PC-3 (cell line): ENCODE measurements at regions not wholly inside any gene's neighbourhood (a gene's known extent, or its start where the extent isn't known, plus 50 kb on each side); places are given as distances from the start of the nearest gene placed in this dataset.

Source experiments
- ATAC-seq: fragments of 200-7000 bp; cut with Tn5 transposase; 2 replicates; pipeline ENCODE4 v1.9.1; 2020; ENCODE audit warnings: mild to moderate bottlenecking, moderate library complexity
- BruUV-seq: library from RNA; stranded (reverse); fragments of 400-500 nt; replicated peaks from 2 replicates; lab custom pipeline; 2021; lab: Mats Ljungman, UMichigan
- CTCF ChIA-PET: fragments of 300-600 bp; sonication (Branson Sonifier 250); formaldehyde crosslinking; loops from one replicate; lab custom pipeline; 2022; ENCODE audit warnings: antibody characterized with exemption; lab: Charles Lee
- POLR2A ChIA-PET: fragments of 300-600 bp; sonication (Branson Sonifier 250); formaldehyde crosslinking; loops from one replicate; lab custom pipeline; 2022; ENCODE audit warnings: antibody characterized with exemption; ENCODE audit not compliant: unreplicated experiment; lab: Charles Lee
- DNase-seq: peaks from one replicate; pipeline ENCODE4 v3.0.0-alpha.2; 2015
- H2AFZ ChIP-seq: fragments of 300-600 bp; sonication (generic); 2 replicates; pipeline ENCODE4 v1.6.0; 2016; ENCODE audit warnings: antibody characterized with exemption, low read length
- H3F3A ChIP-seq: fragments of 300-600 bp; sonication (generic); one replicate; pipeline ENCODE4 v1.6.0; 2017; ENCODE audit warnings: antibody characterized with exemption, low read length, control low read depth, mild to moderate bottlenecking; ENCODE audit not compliant: unreplicated experiment
- H3K27ac ChIP-seq: fragments of 300-600 bp; sonication (generic); 2 replicates; pipeline ENCODE4 v1.5.1; 2016; ENCODE audit warnings: mild to moderate bottlenecking, low read length
- H3K27me3 ChIP-seq: fragments of 300-600 bp; sonication (generic); 2 replicates; pipeline ENCODE4 v1.6.1; 2016; ENCODE audit warnings: low read length, mixed read lengths
- H3K36me3 ChIP-seq: fragments of 300-600 bp; sonication (generic); 2 replicates; pipeline ENCODE4 v1.6.1; 2016; ENCODE audit warnings: low read depth, mixed run types, low read length, mixed read lengths
- H3K4me1 ChIP-seq: fragments of 300-600 bp; sonication (generic); 2 replicates; pipeline ENCODE4 v1.5.1; 2016; ENCODE audit warnings: low read length; ENCODE audit not compliant: insufficient read depth
- H3K4me2 ChIP-seq: fragments of 300-600 bp; sonication (generic); 2 replicates; pipeline ENCODE4 v1.6.0; 2016; ENCODE audit warnings: low read length
- H3K4me3 ChIP-seq: fragments of 300-600 bp; sonication (generic); 2 replicates; pipeline ENCODE4 v1.5.1; 2016; ENCODE audit warnings: mild to moderate bottlenecking, low read length, mixed read lengths
- H3K79me2 ChIP-seq: fragments of 300-600 bp; sonication (generic); 2 replicates; pipeline ENCODE4 v1.6.1; 2017; ENCODE audit warnings: low read length, mixed read lengths
- H3K9ac ChIP-seq: fragments of 300-600 bp; sonication (generic); 2 replicates; pipeline ENCODE4 v1.6.0; 2016; ENCODE audit warnings: mild to moderate bottlenecking, low read length
- H3K9me2 ChIP-seq: fragments of 300-600 bp; sonication (generic); replicated peaks from 2 replicates; pipeline ENCODE4 v1.6.1; 2016; ENCODE audit warnings: mixed run types, low read length, mixed read lengths
- H3K9me3 ChIP-seq: fragments of 300-600 bp; sonication (generic); 2 replicates; pipeline ENCODE4 v1.6.1; 2016; ENCODE audit warnings: low read length, mixed read lengths
- H4K20me1 ChIP-seq: fragments of 300-600 bp; sonication (generic); 2 replicates; pipeline ENCODE4 v1.6.1; 2016; ENCODE audit warnings: low read length, mixed read lengths
- CTCF ChIP-seq: fragments of 300-600 bp; sonication (generic); conservative IDR thresholded peaks from 2 replicates; pipeline ENCODE4 v1.5.1; 2017; ENCODE audit warnings: antibody characterized with exemption, low read depth, mild to moderate bottlenecking, low read length
- EZH2 ChIP-seq: fragments of 300-600 bp; sonication (generic); IDR thresholded peaks from one replicate; pipeline ENCODE4 v1.6.1; 2017; ENCODE audit warnings: antibody characterized with exemption, mild to moderate bottlenecking, low read length; ENCODE audit not compliant: unreplicated experiment
- EZH2phosphoT487 ChIP-seq: fragments of 300-600 bp; sonication (generic); IDR thresholded peaks from 2 replicates; pipeline ENCODE4 v1.6.1; 2018; ENCODE audit warnings: mild to moderate bottlenecking, antibody characterized with exemption, low read length, borderline replicate concordance
- intact Hi-C: fragments of 100-400 bp; cut with micrococcal nuclease; formaldehyde crosslinking; loops from 2 replicates; pipeline ENCODE4 v1.9.0; 2023

DNA sequence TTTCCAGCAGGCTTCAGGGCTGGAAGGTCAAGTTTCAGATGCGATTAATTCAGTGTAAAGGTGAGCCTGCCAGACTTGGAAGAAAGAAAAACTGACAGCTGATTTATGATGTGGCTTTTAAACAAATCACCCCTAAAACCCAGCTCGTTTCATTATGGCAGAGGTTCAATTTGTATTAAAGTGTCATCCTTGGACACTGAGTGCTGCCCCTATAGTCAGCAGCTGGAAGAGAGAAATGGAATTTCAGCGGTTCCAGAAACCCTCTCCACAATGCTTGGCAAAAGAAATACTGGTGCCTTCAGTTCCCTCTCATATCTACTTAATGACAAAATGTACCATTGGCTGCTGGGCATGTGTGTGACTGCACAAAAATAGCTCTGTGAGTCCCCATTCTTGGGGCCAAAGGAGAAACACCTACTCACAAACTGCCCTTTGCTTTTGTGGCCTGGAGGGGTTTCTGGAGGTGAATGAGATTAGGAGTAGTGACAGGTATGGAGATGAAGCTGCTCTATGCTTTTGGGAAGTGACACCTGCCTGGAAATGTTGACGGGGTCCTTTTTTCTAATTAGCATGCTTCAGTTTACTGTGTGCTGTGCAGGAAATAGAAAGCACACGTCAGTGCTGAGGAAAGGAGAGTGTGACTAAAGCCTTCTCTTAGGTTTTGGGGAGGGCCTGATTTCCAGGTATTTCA lies 95.1 kb upstream of the TSPAN2 start:
- TF ChIP-seq EZH2 (no peak), CTCF (no peak; the same call in 1 of the 2 replicates), EZH2phosphoT487 (no peak)
- intact Hi-C loops = no loop called here
- H3K27ac ChIP-seq = no peak overlapping the region
- DNase-seq = peak; percentile 43
- peaks cover 47% of the 10 kb centered on the region for H3K4me1 ChIP-seq
- no peaks in the 10 kb centered on the region for H4K20me1 ChIP-seq
- no peaks in the 10 kb centered on the region for H3K9me2 ChIP-seq
- BruUV-seq = no TSS peak
- no peaks in the 10 kb centered on the region for H3K36me3 ChIP-seq
- ChIA-PET CTCF (no interaction called here), POLR2A (no interaction called here)
- ATAC-seq = no peak
- H3K9me3 ChIP-seq = no peaks in the 10 kb centered on the region
- no peaks in the 10 kb centered on the region for H3F3A ChIP-seq
- no peak overlapping the region for H3K9ac ChIP-seq
- no peaks in the 10 kb centered on the region for H3K27me3 ChIP-seq
- no peak overlapping the region for H2AFZ ChIP-seq
- H3K4me2 ChIP-seq = peak overlapping the region; percentile 16; the same call in 1 of the 2 replicates
- H3K79me2 ChIP-seq = no peaks in the 10 kb centered on the region
- H3K4me3 ChIP-seq = no peak overlapping the region

- no peak for TF ChIP-seq EZH2
- no peak for TF ChIP-seq CTCF
- TF ChIP-seq EZH2phosphoT487 = no peak
- ChIA-PET POLR2A (no interaction called here), CTCF (no interaction called here)
- intact Hi-C loops = no loop called here
- no peaks in the 10 kb centered on the region for H4K20me1 ChIP-seq
- no peak overlapping the region for H3K27ac ChIP-seq
- H3K36me3 ChIP-seq = no peaks in the 10 kb centered on the region
- no peak overlapping the region for H3K9ac ChIP-seq
- H3F3A ChIP-seq = no peaks in the 10 kb centered on the region
- no peaks in the 10 kb centered on the region for H3K27me3 ChIP-seq
- H2AFZ ChIP-seq = no peak overlapping the region
- no peak overlapping the region for H3K4me3 ChIP-seq
- no peaks in the 10 kb centered on the region for H3K9me3 ChIP-seq
- H3K9me2 ChIP-seq = no peaks in the 10 kb centered on the region
- no peak for DNase-seq
- H3K79me2 ChIP-seq = no peaks in the 10 kb centered on the region
- H3K4me1 ChIP-seq = peaks cover 47% of the 10 kb centered on the region
- BruUV-seq = no TSS peak
- ATAC-seq = no peak
- no peak overlapping the region for H3K4me2 ChIP-seq
These were observed 94.5 kb upstream of the TSPAN2 start for GRCh38 chr1:115183721-115184259.

GRCh38 chr1:115183158-115183557 lies 93.9 kb upstream of the TSPAN2 start:
- Histone ChIP-seq H3K27ac (no peak overlapping the region), H3K9me3 (no peaks in the 10 kb centered on the region), H3K36me3 (no peaks in the 10 kb centered on the region), H3K9ac (no peak overlapping the region), H3K4me3 (no peak overlapping the region), H3K4me1 (peaks cover 45% of the 10 kb centered on the region), H2AFZ (no peak overlapping the region), H3K27me3 (no peaks in the 10 kb centered on the region), H4K20me1 (no peaks in the 10 kb centered on the region), H3F3A (no peaks in the 10 kb centered on the region), H3K9me2 (no peaks in the 10 kb centered on the region), H3K79me2 (no peaks in the 10 kb centered on the region), H3K4me2 (no peak overlapping the region)
- BruUV-seq = no TSS peak
- TF ChIP-seq CTCF (no peak), EZH2phosphoT487 (no peak)
- ChIA-PET CTCF (no interaction called here), POLR2A (no interaction called here)
- DNase-seq (no peak), ATAC-seq (no peak)
- intact Hi-C loops = no loop called here
